RCC 7860 (cell line): ENCODE measurements at regions not wholly inside any gene's neighbourhood (a gene's known extent, or its start where the extent isn't known, plus 50 kb on each side); places are given as distances from the start of the nearest gene placed in this dataset.
"Not testable (repeated sequence)": the region's sequence is repeated elsewhere in the genome, so short reads cannot be mapped to it uniquely, and the experiment has no call there.

Source experiments
- DNase-seq: peaks from one replicate; pipeline ENCODE4 v3.0.0-alpha.2; 2015; ENCODE audit warnings: low spot score
- FAIRE-seq: peaks from 2 replicates; lab custom pipeline; 2012; peaks lifted over from hg19 to GRCh38; lab: Jason Lieb, UNC

- FAIRE-seq (no peak), DNase-seq (no peak)
Observed at GRCh38 chr1:182172699-182173098, 111.2 kb upstream of the ZNF648 start.

GRCh38 chr1:182170891-182171461, 109.5 kb upstream of the ZNF648 start:
- DNase-seq (no peak), FAIRE-seq (no peak)

- DNase-seq (no peak), FAIRE-seq (no peak)
Observed at GRCh38 chr1:182169203-182169602, 107.7 kb upstream of the ZNF648 start.

- DNase-seq (no peak), FAIRE-seq (no peak)
Observed at GRCh38 chr1:182166750-182167149, 105.2 kb upstream of the ZNF648 start.

- FAIRE-seq: no peak
Observed at GRCh38 chr1:182166321-182166720, 104.8 kb upstream of the ZNF648 start.

GRCh38 chr1:182164273-182164672, 102.8 kb upstream of the ZNF648 start:
- DNase-seq: no peak
- FAIRE-seq: no peak

More at GRCh38 chr1:182166321-182166720, 104.8 kb upstream of the ZNF648 start:
- DNase-seq: no peak

- FAIRE-seq: no peak
- no peak for DNase-seq
Observed at GRCh38 chr1:182163821-182164223, 102.3 kb upstream of the ZNF648 start.

- FAIRE-seq: no peak
- no peak for DNase-seq
Observed at GRCh38 chr1:182159443-182159842, 97.9 kb upstream of the ZNF648 start.

GRCh38 chr1:182157187-182157586, 95.7 kb upstream of the ZNF648 start:
- FAIRE-seq (no peak), DNase-seq (no peak)

GRCh38 chr1:182154425-182154824, 92.9 kb upstream of the ZNF648 start:
- FAIRE-seq, DNase-seq: not testable (repeated sequence)

- no peak for FAIRE-seq
- DNase-seq: no peak
Observed at GRCh38 chr1:182149411-182149965, 88.0 kb upstream of the ZNF648 start.

- DNase-seq (no peak), FAIRE-seq (no peak)
Observed at GRCh38 chr1:182147951-182148350, 86.4 kb upstream of the ZNF648 start.

GRCh38 chr1:182147136-182147820, 85.8 kb upstream of the ZNF648 start:
- no peak for DNase-seq
- FAIRE-seq: no peak

GRCh38 chr1:182146286-182146685, 84.8 kb upstream of the ZNF648 start:
- FAIRE-seq (no peak), DNase-seq (no peak)

- no peak for FAIRE-seq
- DNase-seq: no peak
Observed at GRCh38 chr1:182145441-182145840, 83.9 kb upstream of the ZNF648 start.

- FAIRE-seq: no peak
- DNase-seq: no peak
Observed at GRCh38 chr1:182144646-182145030, 83.1 kb upstream of the ZNF648 start.

- DNase-seq (no peak), FAIRE-seq (no peak)
Observed at GRCh38 chr1:182143825-182144645, 82.5 kb upstream of the ZNF648 start.

GRCh38 chr1:182143154-182143657, 81.7 kb upstream of the ZNF648 start:
- no peak for FAIRE-seq
- peak; percentile 32 for DNase-seq

GRCh38 chr1:182142621-182143020, 81.1 kb upstream of the ZNF648 start:
- FAIRE-seq: no peak
- DNase-seq: no peak

GRCh38 chr1:182141040-182141439, 79.5 kb upstream of the ZNF648 start:
- FAIRE-seq: no peak

GRCh38 chr1:182139496-182139895, 78.0 kb upstream of the ZNF648 start:
- no peak for FAIRE-seq
- no peak for DNase-seq

More at GRCh38 chr1:182141040-182141439, 79.5 kb upstream of the ZNF648 start:
- no peak for DNase-seq
